ENCODE measurements at regions not wholly inside any gene's neighbourhood (a gene's known extent, or its start where the extent isn't known, plus 50 kb on each side); places are given as distances from the start of the nearest gene placed in this dataset.

DNA sequence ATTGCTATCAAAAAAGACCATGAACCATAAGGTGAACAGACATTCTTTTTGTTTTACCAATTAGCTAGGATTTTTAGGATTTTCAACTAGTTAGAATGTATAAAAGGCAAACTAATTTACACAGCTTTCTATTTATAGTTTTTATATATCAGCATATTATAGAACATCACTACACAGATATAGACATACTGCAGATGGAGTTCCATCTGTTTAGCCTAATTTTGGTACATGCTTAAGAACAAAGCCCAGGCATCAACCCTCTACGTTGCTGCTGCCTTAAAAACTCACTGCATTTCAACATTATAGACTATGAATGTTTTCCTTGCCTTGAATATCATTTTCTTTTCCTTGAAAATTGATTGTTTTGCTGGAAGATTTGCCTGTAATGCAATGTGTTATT lies 2227.5 kb upstream of the C9orf72 start:
- no peak for DNase-seq

GRCh38 chr9:29802454-29802853 lies 2229.2 kb upstream of the C9orf72 start:
- DNase-seq = no peak

- no peak for DNase-seq
Measured at GRCh38 chr9:29806937-29807618, 2233.8 kb upstream of the C9orf72 start.

GRCh38 chr9:29816954-29817703 lies 2243.8 kb upstream of the C9orf72 start:
- no peak for DNase-seq

GRCh38 chr9:29822458-29822857 lies 2249.2 kb upstream of the C9orf72 start:
- DNase-seq = no peak

DNA sequence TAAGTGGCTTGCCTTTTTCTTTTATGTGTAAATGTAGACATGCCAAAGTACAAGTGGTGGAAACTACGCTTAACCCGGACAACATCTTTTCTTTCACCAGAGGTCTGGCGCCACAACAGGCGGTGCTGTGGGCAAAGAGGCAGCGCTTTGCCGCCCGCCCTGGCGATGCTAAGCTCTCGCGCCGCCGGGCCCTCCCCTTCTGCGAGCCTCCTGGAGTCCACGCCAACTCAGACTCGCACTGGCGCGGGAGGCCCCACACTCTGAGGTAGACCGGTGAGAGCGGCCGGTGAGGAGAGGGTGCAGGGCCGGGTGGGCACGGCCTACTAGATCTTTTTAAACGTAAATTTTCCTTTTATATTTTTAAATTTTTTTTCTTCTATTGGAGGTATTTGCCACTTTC lies 2253.1 kb upstream of the C9orf72 start:
- no peak for DNase-seq

DNA sequence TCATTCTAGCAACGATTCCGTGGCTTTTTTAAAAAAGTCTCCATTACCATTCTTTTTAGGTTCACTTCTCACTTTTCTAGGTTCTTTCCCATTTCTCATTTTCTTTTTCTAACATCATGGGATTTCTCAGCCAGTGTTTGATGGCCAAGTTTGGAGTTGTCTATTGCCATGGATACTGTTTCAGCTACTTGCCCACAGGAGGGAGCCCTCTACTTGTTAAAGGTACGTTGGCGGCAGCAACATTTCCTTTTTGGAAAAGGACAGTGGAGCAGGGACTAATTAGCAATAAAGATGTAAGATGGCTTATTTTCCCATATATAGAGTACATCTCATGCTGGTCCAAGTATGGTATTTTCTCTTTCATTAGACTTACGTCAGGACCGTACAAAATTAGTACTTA lies 2257.5 kb upstream of the C9orf72 start:
- no peak for DNase-seq

- DNase-seq = no peak
Measured at GRCh38 chr9:29838491-29839020, 2265.3 kb upstream of the C9orf72 start.

GRCh38 chr9:29844251-29844650 lies 2271.0 kb upstream of the C9orf72 start:
- DNase-seq = no peak

DNA sequence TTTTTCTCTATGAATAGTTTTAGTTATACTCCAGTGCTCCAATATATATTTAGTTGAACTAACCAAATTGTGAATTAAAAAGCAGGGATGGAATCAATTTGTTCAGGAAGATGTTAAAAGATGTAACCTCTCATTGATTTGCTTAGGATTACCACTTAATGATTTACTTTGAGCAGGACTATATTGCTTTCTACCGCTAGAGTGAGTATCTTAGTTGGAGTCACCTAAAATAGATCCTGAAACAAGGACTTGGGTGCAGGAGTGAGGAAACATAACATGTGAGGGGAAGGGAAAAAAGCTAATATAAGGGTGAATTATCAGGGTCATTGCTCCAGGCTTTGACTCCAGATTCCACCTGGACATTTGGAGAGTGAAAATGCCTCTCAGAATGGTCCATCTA lies 2277.4 kb upstream of the C9orf72 start:
- DNase-seq = no peak

DNA sequence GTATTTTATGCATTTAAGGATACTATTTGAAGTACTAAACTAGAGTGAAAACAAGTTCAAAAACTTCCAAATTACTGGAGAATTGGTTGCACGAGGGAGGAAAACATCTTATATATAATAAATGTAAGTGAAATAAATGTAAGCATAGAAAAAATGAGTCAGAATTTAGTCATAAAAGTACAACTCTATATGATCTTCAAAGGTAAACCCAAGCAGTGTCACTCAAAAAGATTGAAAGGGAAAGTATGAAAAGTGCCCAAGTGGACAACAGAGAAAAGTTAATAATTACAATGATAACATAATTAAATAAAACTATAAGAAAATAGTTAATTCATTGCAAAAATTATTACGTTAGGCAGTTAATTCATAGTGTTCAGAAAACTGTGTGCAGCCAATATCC lies 2288.5 kb upstream of the C9orf72 start:
- no peak for DNase-seq

DNA sequence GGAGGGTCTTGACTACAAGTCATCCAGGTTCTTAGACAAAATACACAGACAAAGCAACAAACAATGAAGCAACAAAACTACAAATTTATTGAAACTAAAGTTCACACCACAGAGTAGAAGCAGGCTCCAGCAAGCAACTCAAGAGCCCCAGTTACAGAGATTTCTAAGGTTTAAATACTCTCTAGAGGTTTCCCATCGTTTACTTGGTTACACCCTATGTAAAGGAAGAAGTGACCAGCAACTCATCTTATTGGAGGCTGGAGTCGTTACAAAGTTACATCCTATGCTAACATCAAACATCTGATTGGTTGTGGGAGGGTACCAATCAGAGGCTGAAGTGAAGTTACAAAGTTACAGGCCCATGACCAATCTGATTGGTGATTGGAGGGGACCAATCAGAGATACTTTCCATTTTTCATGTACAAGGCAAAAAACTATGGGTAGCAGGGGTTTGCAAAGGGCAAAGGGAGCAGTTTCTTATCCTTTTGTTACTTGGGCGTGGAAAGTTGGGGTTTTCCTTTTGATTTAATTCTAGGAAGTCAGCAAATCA lies 2292.6 kb upstream of the C9orf72 start:
- no peak for DNase-seq

DNA sequence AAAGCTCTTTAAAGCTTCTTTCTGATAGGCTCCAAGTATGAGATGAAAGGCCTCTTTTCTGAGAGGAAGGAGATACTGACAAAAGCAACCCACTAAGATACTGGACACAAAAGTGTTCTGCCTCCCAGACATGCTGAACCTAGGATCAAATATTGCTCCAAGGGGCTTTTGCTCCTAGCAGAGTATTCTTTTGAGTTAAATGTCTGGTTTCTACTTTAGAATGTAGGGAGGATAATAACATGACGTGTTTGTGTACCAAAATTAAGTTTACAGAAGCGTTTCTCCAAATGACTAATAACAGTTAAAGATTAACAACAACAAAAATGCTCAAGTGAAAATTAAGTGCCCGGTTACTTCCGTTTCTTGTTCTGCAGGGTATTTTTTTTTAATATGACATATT lies 2293.3 kb upstream of the C9orf72 start:
- DNase-seq = no peak

DNA sequence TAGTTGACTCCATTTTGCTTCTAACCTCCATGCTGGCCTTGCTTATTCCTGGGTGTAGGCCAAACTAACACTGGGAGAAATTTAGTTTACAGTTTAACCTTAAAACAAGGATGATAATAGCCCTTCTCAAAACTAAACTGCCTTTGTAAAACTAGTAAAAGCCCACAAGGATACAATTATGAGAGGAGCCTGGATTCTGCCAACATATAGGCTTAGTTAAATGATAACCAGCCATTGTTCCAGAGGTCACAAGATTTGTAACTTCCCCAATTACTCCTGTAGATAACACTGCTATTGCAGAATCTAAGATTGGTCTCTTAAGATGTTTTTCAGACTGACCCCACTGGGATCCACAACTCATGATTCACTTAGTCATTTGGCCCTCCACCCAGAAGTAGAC lies 2300.3 kb upstream of the C9orf72 start:
- no peak for DNase-seq

DNA sequence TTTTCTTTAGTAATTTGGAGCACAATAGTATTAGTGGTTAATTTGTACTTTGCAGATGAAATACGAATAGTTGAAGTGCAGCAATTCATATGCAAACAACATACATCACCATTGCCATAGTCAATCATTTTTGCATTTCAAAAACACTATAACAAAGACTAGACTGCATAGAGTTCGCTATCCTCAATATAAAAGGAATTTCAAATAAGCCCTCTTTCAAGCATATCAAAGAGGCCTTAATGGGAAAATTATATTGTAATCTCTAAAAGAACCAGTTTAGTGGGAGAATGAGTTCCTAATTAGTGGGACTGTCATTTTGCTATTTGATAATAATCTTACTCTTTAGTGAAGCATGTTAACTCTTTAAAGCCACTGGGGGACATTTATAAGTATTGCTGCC lies 2302.3 kb upstream of the C9orf72 start:
- no peak for DNase-seq

DNA sequence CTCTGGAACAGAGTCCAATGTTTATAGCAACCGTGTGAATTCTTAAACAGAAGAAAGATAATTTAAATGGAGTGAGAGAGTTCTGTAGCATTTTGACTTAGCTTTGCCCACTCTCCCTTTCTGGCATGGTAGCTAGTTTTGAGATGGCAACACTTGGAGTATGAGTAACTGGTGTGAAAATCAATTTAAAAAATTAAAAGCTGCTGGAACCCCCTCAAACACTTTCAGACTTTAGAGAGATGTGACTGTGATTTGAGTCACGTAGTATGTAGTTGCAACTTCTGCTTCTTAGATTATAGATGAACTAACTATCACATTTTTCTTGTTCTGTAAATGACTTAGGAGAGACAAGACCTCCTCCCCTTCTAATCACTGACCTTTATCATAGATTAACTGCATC lies 2309.5 kb upstream of the C9orf72 start:
- DNase-seq = no peak

- DNase-seq = no peak
Measured at GRCh38 chr9:29906065-29906464, 2332.8 kb upstream of the C9orf72 start.

- DNase-seq = no peak
Measured at GRCh38 chr9:29928072-29928471, 2354.8 kb upstream of the C9orf72 start.

DNA sequence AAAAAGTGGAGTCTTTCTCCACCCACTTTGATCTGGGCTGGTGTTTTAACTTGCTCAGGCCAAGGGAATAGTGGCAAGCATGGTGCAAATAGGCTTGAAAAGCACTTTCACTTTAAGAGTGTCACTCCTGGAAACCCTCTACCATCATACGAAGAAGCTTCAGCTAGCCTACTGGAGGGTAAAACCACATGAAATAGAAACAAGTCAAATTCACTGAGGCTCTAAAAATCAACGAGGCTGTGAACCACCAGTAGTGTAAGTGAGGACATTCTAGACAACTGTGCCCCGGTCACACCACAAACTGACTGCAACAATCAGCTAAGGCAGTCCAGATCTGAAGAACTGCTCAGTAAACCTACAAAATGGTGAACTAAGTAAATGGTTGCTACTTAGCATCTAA lies 2366.3 kb upstream of the C9orf72 start:
- no peak for DNase-seq

DNA sequence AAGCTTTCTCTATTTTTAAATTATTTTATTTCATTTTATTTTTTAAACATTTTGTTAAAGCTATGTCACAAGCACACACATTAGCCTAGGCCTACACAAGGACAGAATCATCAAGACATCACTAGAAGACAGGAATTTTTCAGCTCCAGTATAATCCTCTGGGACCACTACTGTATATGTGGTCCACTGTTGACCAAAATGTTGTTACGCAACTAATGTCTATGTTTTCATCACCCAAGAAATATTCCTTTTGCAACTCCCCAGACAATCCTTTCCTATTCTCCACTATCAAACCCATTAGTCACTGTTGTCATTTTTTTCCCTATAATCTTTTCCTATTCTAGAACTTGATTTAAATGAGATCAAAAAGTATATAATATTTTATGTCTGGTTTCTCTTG lies 2371.7 kb upstream of the C9orf72 start:
- DNase-seq = no peak

DNA sequence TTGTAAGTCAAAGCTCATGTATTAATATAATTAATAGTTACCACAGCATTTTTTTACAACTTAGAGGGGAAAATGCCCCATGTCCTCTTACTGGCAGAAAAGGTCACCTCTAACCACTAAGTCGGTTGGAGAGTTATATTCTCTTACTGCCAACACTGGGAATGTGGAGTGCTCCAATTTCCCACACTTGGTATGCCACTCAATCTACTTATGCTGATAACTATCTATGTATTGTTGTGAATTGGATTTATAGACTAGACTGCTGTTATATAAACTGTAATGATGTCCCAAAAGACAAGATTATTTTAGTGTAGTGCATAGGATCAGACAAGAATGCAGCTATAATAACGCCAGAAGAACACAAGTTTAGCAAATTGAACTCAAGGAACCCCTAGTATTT lies 2385.2 kb upstream of the C9orf72 start:
- DNase-seq = no peak

GRCh38 chr9:29965834-29966233 lies 2392.6 kb upstream of the C9orf72 start:
- no peak for DNase-seq

DNA sequence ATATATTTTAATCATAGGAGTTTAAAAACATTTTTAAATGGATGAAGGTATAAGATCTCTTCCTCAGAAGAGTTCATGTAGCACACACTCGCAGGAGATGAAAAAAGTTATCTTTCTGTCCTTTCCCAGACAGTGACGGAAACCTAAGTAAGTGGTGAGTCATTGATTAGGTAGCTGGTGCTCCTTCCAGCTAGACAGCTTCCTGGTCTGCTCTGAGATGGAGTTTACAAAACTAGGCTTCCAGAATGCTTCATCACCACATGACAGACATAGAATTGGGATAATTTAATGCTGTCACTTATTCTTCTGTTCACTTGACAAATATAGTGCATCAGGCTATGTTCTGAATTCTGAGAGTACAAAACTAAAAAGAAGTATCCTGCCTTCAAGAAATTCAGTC lies 2393.0 kb upstream of the C9orf72 start:
- DNase-seq = no peak

DNA sequence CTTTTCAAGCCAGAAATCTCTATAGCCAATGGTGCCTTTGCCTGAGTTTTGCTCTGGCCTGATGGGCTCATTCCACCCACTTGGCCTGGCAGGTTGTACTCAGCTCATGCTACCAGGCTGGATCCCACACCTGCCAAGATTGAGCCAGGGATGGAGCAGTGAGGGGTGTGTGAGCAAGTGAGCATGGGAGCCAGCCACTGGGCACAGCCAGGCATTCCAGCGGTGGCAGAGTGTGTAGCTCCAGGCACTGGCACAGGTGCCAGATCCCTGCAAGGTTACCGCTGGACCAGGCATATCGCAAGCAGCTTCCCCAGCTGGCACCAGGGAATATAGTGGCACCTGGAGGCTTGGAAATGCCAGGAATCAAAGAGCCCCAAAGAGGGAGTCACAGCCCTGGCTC lies 2395.6 kb upstream of the C9orf72 start:
- no peak for DNase-seq
